ENCODE measurements at regions not wholly inside any gene's neighbourhood (a gene's known extent, or its start where the extent isn't known, plus 50 kb on each side); places are given as distances from the start of the nearest gene placed in this dataset.

DNA sequence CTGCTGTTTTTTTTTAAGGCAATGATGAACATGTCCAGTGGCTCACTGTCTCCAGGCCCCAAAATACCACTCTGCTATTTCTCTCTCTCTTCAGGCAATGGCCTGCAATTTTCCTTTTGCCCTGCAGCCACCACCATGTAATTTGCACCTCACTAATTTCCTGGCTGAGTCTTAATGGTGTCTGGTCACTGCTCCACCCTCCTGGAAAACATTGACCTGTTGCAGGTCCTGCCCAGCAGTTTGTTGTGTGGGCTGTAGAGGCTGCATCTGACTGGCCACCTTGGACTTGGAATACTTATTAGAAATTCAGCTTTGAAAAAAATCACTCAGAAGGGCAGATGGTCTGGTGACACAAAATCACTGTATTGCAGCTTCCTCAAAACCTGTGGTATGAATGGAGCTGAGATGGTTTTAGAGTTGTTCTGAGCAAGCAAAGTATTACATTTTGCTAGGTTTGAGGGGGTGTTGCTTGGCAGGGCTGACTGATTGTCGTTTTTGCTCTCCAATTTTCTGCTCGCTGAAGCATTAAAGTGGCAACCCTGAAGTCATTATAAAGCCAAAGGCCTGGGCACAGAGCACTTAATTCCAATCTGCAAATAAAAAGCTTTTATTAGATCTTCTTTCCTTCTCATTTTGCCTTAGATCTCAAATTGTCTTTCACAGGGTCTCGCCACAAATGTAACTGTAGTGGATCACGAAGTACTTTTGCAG lies 134.8 kb downstream of the TMEM174 start:
- H3F3A ChIP-seq (ENCODE audit: insufficient read depth, low read length), result no peaks in the 10 kb centered on the region
- H3K79me2 ChIP-seq (ENCODE audit: low read length), result no peaks in the 10 kb centered on the region
- TF ChIP-seq EZH2 (optimal IDR thresholded peaks at IDR 0.05; ENCODE audit: low read depth, low read length), result no peak
- TF ChIP-seq, protein P1, sequence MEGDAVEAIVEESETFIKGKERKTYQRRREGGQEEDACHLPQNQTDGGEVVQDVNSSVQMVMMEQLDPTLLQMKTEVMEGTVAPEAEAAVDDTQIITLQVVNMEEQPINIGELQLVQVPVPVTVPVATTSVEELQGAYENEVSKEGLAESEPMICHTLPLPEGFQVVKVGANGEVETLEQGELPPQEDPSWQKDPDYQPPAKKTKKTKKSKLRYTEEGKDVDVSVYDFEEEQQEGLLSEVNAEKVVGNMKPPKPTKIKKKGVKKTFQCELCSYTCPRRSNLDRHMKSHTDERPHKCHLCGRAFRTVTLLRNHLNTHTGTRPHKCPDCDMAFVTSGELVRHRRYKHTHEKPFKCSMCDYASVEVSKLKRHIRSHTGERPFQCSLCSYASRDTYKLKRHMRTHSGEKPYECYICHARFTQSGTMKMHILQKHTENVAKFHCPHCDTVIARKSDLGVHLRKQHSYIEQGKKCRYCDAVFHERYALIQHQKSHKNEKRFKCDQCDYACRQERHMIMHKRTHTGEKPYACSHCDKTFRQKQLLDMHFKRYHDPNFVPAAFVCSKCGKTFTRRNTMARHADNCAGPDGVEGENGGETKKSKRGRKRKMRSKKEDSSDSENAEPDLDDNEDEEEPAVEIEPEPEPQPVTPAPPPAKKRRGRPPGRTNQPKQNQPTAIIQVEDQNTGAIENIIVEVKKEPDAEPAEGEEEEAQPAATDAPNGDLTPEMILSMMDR (IDR thresholded peaks at IDR 0.05; ENCODE audit: low read length), result no peak
- no peak for TF ChIP-seq EZH2phosphoT487 (IDR thresholded peaks at IDR 0.05; ENCODE audit: low read length)
- H2AFZ ChIP-seq (ENCODE audit: low read length), result no peak overlapping the region
- H3K9ac ChIP-seq (ENCODE audit: low read length), result no peak overlapping the region
- no peaks in the 10 kb centered on the region for H3K9me3 ChIP-seq (replicated peaks; ENCODE audit: insufficient read depth, low read length)
- no peak overlapping the region for H3K4me2 ChIP-seq (ENCODE audit: low read depth, low read length)
- no peaks in the 10 kb centered on the region for H3K4me1 ChIP-seq (ENCODE audit: low read length)
- no peak overlapping the region for H3K27ac ChIP-seq (ENCODE audit: low read length)
- H3K36me3 ChIP-seq (replicated peaks; ENCODE audit: insufficient read depth, low read length), result no peaks in the 10 kb centered on the region
- H3K27me3 ChIP-seq (replicated peaks; ENCODE audit: insufficient read depth, low read length), result no peaks in the 10 kb centered on the region
- H4K20me1 ChIP-seq (ENCODE audit: insufficient read depth, low read length), result no peaks in the 10 kb centered on the region
- H3K9me2 ChIP-seq (replicated peaks; ENCODE audit: insufficient read depth, low read length), result no peaks in the 10 kb centered on the region
- DNase-seq, result no peak
- H3K4me3 ChIP-seq (ENCODE audit: low read length), result no peak overlapping the region

DNA sequence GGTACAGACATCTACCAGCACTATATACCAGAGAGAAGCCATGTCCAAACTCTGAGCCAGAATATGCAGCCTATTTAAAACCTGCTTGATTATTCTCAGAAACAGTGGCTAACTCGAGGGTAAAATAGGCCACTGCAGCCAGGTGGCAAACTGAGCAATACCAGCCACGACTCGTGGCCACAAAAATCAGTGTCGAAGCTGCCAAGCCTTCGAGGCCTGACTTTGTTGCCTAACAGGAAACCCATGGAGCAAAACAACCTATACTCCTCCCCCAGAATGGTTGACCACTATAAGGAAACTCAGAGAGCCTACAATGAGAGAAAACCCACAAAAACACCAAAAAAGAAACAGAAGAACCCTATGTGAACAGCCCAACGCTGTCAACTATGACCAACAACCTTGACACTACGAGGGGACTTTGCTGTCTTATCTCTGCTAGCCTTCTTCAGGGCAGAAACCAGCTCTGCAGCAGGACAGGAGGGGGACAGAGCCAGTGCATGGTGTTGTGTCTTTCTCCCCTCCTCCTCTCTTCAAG lies 133.8 kb downstream of the TMEM174 start:
- TF ChIP-seq, protein P1 (IDR thresholded peaks at IDR 0.05; ENCODE audit: low read length), result no peak
- TF ChIP-seq EZH2 (optimal IDR thresholded peaks at IDR 0.05; ENCODE audit: low read depth, low read length), result no peak
- no peak for TF ChIP-seq EZH2phosphoT487 (IDR thresholded peaks at IDR 0.05; ENCODE audit: low read length)
- Histone ChIP-seq H3K4me2 (ENCODE audit: low read depth, low read length) (no peak overlapping the region), H3K9ac (ENCODE audit: low read length) (no peak overlapping the region), H3K27me3 (replicated peaks; ENCODE audit: insufficient read depth, low read length) (no peaks in the 10 kb centered on the region), H3K4me3 (ENCODE audit: low read length) (no peak overlapping the region), H3K9me3 (replicated peaks; ENCODE audit: insufficient read depth, low read length) (no peaks in the 10 kb centered on the region), H3K36me3 (replicated peaks; ENCODE audit: insufficient read depth, low read length) (no peaks in the 10 kb centered on the region), H3F3A (ENCODE audit: insufficient read depth, low read length) (no peaks in the 10 kb centered on the region), H2AFZ (ENCODE audit: low read length) (no peak overlapping the region), H3K79me2 (ENCODE audit: low read length) (no peaks in the 10 kb centered on the region), H4K20me1 (ENCODE audit: insufficient read depth, low read length) (no peaks in the 10 kb centered on the region), H3K27ac (ENCODE audit: low read length) (no peak overlapping the region), H3K9me2 (replicated peaks; ENCODE audit: insufficient read depth, low read length) (no peaks in the 10 kb centered on the region), H3K4me1 (ENCODE audit: low read length) (no peaks in the 10 kb centered on the region)
- DNase-seq, result no peak

DNA sequence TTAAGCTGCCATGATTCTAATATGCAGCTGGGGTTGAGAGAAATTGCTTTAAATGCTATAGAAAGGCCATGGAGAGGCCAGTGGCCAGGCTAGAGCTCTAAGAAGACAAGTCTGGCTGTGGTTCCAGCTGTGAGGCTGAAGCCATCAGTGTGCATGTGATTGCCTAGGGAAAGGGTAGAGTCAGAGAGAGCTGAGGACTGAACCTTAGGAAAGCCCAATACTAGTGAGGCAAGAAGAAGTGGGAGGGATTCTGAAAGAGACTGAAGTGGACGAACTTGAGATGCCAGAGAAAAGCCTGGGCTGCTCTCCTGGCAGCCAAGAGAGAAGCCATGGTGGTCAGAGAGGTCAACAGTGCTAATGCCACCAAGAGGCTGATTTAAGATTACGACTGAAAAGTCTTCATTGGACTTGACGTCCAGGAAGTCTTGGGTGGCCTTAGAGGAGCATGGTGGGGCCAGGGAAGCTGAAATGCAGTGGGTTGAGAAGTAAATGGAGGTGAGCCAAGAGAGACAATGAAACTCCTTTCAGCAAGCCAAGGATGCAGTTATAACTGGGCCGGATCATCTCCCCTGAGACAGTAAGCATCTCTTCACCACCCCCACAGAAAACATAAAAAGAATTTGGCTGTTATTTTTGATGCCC lies 133.2 kb downstream of the TMEM174 start:
- no peaks in the 10 kb centered on the region for H3F3A ChIP-seq (ENCODE audit: insufficient read depth, low read length)
- no peaks in the 10 kb centered on the region for H3K36me3 ChIP-seq (replicated peaks; ENCODE audit: insufficient read depth, low read length)
- no peaks in the 10 kb centered on the region for H3K9me2 ChIP-seq (replicated peaks; ENCODE audit: insufficient read depth, low read length)
- no peaks in the 10 kb centered on the region for H4K20me1 ChIP-seq (ENCODE audit: insufficient read depth, low read length)
- no peak overlapping the region for H3K4me3 ChIP-seq (ENCODE audit: low read length)
- no peak overlapping the region for H3K9ac ChIP-seq (ENCODE audit: low read length)
- H3K4me1 ChIP-seq (ENCODE audit: low read length), result no peaks in the 10 kb centered on the region
- H3K27me3 ChIP-seq (replicated peaks; ENCODE audit: insufficient read depth, low read length), result peaks cover under 1% of the 10 kb centered on the region
- H3K9me3 ChIP-seq (replicated peaks; ENCODE audit: insufficient read depth, low read length), result no peaks in the 10 kb centered on the region
- H3K4me2 ChIP-seq (ENCODE audit: low read depth, low read length), result no peak overlapping the region
- no peak overlapping the region for H2AFZ ChIP-seq (ENCODE audit: low read length)
- H3K79me2 ChIP-seq (ENCODE audit: low read length), result no peaks in the 10 kb centered on the region
- H3K27ac ChIP-seq (ENCODE audit: low read length), result no peak overlapping the region
- TF ChIP-seq EZH2phosphoT487 (IDR thresholded peaks at IDR 0.05; ENCODE audit: low read length) (no peak), EZH2 (optimal IDR thresholded peaks at IDR 0.05; ENCODE audit: low read depth, low read length) (no peak)
- TF ChIP-seq, protein P1 (IDR thresholded peaks at IDR 0.05; ENCODE audit: low read length), result no peak
- no peak for DNase-seq

All from MM.1S (cell line).